Gastroesophageal sphincter (tissue), 3 donors: ENCODE measurements at regions not wholly inside any gene's neighbourhood (a gene's known extent, or its start where the extent isn't known, plus 50 kb on each side); places are given as distances from the start of the nearest gene placed in this dataset.

ENCODE experiments used
- CTCF ChIP-seq, 4 experiments: fragments of 200-600 bp in 2 of 4; fragments of 450-650 bp in 2 of 4; sonication (generic) in 1 of 4; IDR thresholded peaks; one replicate each; pipeline ENCODE4 v1.5.1; 2017 to 2019; ENCODE audit warnings: antibody characterized with exemption in 4 of 4, mild to moderate bottlenecking in 2 of 4, moderate library complexity in 2 of 4
- POLR2AphosphoS5 ChIP-seq: sonication (generic); formaldehyde crosslinking; IDR thresholded peaks from one replicate; pipeline ENCODE4 v1.6.1; 2017; ENCODE audit warnings: antibody characterized with exemption

- TF ChIP-seq CTCF (IDR thresholded peaks at IDR 0.05) (peak in 1 of 4 experiments; percentile 17), POLR2AphosphoS5 (no peak)
Measured at GRCh38 chr14:87049950-87050349, 943.0 kb downstream of the GALC start.
